ENCODE measurements at regions not wholly inside any gene's neighbourhood (a gene's known extent, or its start where the extent isn't known, plus 50 kb on each side); places are given as distances from the start of the nearest gene placed in this dataset.

DNA sequence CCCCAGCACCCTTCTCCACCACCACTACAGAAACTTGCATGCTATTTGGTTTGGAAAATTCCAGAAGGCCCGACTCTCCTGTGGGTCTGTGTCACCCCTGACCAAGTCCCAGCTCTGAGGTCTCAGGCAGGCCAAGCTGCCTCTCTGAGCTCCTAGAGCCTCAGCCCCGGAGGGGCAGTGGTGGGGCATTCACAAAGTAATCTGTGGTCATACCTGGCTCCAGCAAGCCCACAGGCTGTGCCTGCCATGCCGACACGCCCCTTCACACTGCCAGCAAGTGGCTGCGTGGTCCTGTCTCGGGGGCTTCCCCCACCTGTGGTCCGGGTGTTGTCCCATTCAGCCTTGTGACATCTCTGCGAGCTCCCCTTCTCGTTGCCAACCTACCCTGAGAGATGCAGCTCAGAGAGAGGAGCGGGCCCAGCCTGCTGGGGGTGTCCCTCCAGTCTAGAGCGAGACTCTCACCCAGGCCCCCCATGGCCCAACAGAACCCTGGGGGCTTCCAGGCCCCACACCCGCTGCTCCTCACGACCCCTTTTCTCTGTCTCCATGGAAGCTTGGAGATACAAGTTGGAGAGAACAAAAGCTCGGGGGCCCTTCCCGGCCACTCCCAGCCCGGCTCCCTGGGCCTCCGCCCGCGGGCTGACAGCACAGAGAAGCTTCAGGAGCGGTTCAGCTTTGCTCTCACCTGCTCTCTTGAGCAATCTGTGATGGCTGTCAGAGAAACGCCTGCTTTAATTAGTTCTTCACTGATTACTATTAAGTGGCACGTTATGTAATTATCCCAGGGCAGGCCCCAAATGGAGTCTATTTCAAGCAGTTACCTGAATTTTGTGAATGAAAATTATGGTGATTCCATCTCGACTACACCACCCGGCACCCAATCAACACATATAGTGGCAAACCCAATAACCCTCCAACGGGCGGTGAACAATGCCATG lies 147.7 kb upstream of the PHACTR3 start:
- TF ChIP-seq, protein P1, sequence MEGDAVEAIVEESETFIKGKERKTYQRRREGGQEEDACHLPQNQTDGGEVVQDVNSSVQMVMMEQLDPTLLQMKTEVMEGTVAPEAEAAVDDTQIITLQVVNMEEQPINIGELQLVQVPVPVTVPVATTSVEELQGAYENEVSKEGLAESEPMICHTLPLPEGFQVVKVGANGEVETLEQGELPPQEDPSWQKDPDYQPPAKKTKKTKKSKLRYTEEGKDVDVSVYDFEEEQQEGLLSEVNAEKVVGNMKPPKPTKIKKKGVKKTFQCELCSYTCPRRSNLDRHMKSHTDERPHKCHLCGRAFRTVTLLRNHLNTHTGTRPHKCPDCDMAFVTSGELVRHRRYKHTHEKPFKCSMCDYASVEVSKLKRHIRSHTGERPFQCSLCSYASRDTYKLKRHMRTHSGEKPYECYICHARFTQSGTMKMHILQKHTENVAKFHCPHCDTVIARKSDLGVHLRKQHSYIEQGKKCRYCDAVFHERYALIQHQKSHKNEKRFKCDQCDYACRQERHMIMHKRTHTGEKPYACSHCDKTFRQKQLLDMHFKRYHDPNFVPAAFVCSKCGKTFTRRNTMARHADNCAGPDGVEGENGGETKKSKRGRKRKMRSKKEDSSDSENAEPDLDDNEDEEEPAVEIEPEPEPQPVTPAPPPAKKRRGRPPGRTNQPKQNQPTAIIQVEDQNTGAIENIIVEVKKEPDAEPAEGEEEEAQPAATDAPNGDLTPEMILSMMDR (IDR thresholded peaks at IDR 0.05; ENCODE audit: low read depth, low read length, missing control alignments) = no peak

DNA sequence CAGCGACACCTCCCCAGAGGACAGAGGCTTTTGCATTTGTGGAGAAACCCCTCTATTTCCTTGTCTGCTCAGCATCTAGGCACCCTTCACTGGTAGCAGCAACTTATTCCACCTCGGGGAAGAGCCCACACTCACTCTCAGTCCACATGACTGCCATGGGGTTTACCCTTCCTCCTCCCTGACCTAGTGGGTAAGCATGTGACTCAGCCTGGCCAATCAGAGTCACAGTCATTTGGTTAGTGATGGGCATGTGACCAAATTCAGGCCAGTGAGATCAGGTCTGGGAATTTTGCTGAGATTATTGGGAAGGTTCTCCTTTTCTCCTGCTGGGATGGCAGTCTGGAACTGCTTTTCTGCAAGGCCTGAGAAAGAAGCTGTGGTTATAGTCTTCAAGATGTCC lies 145.7 kb upstream of the PHACTR3 start:
- no peak for DNase-seq (ENCODE audit: low read depth)
- TF ChIP-seq, protein P1 (IDR thresholded peaks at IDR 0.05; ENCODE audit: low read depth, low read length, missing control alignments) = no peak
- H3K4me3 ChIP-seq (ENCODE audit: low read depth, low read length) = no peak overlapping the region

More for the DNA sequence above, 147.7 kb upstream of the PHACTR3 start:
- no peak overlapping the region for H3K4me3 ChIP-seq (ENCODE audit: low read depth, low read length)
- DNase-seq (ENCODE audit: low read depth) = no peak

DNA sequence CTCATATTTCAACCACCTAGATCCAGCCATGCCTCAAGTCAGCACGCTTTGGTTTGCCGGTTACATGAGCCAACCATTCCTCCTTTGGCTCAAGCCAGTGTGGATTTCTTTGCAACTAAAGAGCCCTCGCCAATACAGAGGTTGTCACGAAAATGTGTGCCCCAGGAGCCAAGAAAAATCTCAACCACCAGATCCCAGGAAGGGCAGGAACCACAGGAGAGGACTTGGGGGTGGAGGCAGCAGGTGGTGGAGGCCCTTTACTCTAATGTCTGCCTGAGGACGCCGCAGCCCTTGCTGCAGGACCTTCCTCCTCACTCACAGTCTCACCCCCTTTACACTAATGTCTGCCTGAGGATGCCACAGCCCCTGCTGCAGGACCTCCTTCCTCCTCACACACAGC lies 144.8 kb upstream of the PHACTR3 start:
- H3K4me3 ChIP-seq (ENCODE audit: low read depth, low read length) = no peak overlapping the region
- DNase-seq (ENCODE audit: low read depth) = no peak
- TF ChIP-seq, protein P1 (IDR thresholded peaks at IDR 0.05; ENCODE audit: low read depth, low read length, missing control alignments) = no peak

DNA sequence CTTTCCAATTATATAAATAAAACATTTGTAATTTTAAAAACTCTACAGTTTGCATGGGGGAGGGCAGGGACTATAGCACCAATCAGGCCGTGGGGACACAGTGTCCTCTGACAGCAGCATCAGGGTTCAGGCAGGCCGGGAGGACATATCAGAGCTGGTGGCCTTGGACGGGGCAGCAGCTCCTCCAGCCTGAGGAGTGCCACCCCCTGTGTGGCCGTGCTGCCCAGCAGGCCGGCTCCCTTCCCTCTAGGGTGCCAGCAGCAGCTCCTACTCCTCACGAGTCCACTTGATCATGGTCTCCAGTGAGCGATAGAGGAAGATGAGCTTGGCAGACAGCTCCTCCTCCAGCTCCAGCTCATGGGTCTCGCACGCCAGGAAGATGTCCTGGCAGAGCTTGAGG lies 144.0 kb upstream of the PHACTR3 start:
- no peak for DNase-seq (ENCODE audit: low read depth)
- TF ChIP-seq, protein P1 (IDR thresholded peaks at IDR 0.05; ENCODE audit: low read depth, low read length, missing control alignments) = no peak
- H3K4me3 ChIP-seq (ENCODE audit: low read depth, low read length) = no peak overlapping the region

DNA sequence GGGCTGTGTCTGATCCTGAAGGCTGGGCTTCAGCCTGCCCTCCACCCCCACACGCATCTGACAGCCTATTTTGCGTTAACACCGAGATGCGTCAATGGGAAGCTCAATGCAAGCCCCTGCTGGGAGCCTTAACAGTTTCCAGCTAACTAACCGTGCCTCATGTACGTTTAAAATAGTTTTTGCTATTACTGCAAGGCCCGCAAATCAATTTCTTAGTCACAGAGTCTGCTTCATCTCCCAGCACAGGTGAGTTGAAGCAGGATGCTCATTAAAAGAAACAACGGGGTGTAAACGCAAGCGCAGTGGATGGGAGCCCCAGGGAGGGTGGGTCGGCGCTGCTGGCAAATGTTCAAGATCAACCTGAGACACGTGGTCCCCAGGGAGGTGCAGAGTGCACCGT lies 142.8 kb upstream of the PHACTR3 start:
- no peak for DNase-seq (ENCODE audit: low read depth)
- TF ChIP-seq, protein P1 (IDR thresholded peaks at IDR 0.05; ENCODE audit: low read depth, low read length, missing control alignments) = no peak

DNA sequence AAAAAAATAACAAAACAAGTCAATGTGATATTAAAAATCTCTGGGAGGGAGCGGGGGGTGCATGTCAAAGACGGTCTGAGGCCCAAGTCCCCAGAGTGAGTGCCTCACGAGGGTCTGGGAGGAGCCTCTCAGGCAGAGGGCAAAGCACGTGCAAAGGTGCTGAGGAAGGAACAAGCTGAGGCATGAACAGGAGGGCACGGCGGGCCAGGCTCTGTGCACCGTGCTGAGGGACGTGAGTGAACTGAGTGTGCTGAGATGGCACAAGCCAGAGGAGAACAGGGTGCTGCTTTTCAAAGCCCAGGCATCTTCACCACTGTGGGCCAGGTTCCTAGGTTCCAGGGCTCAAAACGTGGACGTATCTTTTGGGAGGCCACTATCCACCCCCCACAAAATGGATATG lies 142.1 kb upstream of the PHACTR3 start:
- no peak for DNase-seq (ENCODE audit: low read depth)

More for the DNA sequence above, 142.8 kb upstream of the PHACTR3 start:
- no peak overlapping the region for H3K4me3 ChIP-seq (ENCODE audit: low read depth, low read length)

More for the DNA sequence above, 142.1 kb upstream of the PHACTR3 start:
- TF ChIP-seq, protein P1 (IDR thresholded peaks at IDR 0.05; ENCODE audit: low read depth, low read length, missing control alignments) = no peak
- no peak overlapping the region for H3K4me3 ChIP-seq (ENCODE audit: low read depth, low read length)
